Fibroblast of pulmonary artery (primary cell): ENCODE measurements at regions not wholly inside any gene's neighbourhood (a gene's known extent, or its start where the extent isn't known, plus 50 kb on each side); places are given as distances from the start of the nearest gene placed in this dataset.
"Not testable (repeated sequence)": the region's sequence is repeated elsewhere in the genome, so short reads cannot be mapped to it uniquely, and the experiment has no call there.

Experiments
- DNase-seq: peaks from one replicate; pipeline ENCODE4 v3.0.0-alpha.2; 2010; ENCODE audit warnings: low read depth
- H3K4me3 ChIP-seq: replicated peaks from 2 replicates; pipeline ENCODE4 v1.5.1; 2011; ENCODE audit warnings: low read depth, mild to moderate bottlenecking, control low read depth, low read length, moderate library complexity
- TF ChIP-seq, protein P1 (sequence below): IDR thresholded peaks from 2 replicates; pipeline ENCODE4 v1.5.1; 2011; ENCODE audit warnings: mild to moderate bottlenecking, control low read depth, low read length, inconsistent platforms; ENCODE audit errors: missing control alignments

DNA sequence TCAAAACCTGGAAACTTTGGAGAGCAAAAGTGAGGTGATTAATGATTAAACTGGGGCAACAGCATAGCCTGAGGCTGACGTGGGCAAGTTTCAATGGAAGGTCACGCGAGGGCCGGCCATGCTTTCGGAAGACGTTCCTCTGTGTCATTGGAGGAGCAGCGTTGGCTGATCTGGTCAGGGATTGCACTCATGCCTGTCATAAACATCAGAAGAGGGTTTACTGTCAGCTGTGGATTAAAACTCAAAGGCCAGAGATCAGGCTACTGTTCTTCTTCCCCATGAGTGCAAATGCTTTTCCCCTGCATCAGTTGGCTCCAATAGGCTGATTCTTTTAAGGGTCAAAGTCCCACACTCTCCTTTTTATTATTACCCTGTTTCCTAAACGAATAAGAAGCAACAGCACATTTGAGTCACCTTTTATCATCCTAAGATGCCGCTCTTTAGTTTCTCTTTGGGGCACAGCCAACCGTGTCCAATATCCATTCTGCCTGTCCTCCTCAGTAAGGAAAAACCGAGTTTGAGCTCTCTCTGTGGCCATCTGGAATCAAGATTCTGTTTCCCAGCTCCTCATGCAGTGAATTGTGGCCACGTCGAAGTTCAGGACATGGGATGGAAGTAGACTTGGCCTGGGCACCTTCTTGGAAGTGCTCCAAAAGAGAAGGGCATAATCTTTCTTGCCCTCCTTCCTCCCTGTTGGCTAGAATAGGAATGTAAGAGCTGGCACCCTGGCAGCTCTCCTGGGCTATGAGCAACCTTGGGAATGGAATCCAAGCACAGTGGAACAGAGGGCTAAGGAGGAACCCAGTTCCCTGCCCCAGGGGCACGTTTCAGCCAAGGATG, 62.5 kb upstream of the INSIG1 start:
- H3K4me3 ChIP-seq = no peak overlapping the region
- DNase-seq = no peak
- TF ChIP-seq, protein P1, sequence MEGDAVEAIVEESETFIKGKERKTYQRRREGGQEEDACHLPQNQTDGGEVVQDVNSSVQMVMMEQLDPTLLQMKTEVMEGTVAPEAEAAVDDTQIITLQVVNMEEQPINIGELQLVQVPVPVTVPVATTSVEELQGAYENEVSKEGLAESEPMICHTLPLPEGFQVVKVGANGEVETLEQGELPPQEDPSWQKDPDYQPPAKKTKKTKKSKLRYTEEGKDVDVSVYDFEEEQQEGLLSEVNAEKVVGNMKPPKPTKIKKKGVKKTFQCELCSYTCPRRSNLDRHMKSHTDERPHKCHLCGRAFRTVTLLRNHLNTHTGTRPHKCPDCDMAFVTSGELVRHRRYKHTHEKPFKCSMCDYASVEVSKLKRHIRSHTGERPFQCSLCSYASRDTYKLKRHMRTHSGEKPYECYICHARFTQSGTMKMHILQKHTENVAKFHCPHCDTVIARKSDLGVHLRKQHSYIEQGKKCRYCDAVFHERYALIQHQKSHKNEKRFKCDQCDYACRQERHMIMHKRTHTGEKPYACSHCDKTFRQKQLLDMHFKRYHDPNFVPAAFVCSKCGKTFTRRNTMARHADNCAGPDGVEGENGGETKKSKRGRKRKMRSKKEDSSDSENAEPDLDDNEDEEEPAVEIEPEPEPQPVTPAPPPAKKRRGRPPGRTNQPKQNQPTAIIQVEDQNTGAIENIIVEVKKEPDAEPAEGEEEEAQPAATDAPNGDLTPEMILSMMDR = no peak

DNA sequence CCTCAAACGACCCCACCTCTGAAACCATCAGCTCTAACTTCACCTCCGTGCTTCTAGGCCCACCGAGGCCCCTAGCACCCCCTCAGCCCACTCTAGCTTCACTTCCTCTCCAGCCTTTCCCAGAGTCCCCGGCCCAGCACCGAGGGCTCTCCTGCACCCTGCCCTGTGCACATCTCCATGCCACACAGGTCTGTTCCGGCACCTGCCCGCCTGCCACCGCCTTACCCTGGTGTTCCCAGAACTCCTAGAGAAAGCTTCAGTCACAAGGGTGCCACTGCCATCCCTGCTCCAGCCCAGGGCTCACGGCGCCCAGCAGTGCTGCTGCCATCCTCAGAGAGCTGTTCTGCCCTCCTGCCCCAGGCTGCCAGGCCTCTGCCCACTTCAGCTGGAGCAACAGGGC, 61.3 kb upstream of the INSIG1 start:
- no peak overlapping the region for H3K4me3 ChIP-seq
- no peak for DNase-seq
- TF ChIP-seq, protein P1 = no peak

DNA sequence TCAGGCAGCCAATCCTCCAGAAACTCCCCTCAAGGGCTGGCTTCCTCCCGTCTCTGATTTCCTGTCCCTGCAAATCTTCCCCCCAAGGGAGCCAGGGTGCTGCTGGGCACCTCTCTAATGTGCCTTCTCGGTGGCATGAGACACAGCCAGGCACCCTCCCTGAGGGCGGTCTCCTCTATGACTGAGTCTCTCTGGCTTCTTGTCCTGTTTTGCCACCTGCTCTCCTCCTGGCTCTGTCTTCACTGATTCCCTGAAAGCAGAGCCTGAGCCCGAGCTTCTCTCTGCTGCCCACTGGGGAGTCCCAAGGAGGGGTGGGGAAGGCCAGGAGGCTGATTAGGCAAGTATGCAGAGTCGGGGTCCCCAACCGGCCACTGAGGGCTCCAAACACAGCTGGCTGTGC, 60.4 kb upstream of the INSIG1 start:
- no peak for DNase-seq
- H3K4me3 ChIP-seq = no peak overlapping the region
- TF ChIP-seq, protein P1 = no peak

DNA sequence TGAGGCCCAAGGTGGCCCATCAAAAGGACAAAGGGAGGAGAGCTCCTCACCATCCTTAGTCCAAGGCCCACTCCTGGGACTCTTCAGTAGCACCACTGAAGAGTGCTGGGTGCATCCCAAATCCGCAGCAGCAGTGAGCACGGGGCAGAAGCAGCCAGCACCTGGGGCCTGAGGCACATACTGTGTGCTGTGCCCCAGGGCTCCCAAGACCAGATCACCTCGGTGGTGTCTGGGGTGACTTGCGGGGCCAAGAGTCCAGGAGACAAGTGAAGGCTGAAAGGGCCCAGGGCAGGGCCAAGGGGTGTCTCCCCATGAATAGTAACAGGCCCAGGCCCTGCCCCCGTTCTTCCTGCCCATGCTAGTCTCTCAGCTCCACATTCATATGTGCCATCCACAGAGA, 59.9 kb upstream of the INSIG1 start:
- no peak for DNase-seq
- TF ChIP-seq, protein P1 = no peak
- no peak overlapping the region for H3K4me3 ChIP-seq

DNA sequence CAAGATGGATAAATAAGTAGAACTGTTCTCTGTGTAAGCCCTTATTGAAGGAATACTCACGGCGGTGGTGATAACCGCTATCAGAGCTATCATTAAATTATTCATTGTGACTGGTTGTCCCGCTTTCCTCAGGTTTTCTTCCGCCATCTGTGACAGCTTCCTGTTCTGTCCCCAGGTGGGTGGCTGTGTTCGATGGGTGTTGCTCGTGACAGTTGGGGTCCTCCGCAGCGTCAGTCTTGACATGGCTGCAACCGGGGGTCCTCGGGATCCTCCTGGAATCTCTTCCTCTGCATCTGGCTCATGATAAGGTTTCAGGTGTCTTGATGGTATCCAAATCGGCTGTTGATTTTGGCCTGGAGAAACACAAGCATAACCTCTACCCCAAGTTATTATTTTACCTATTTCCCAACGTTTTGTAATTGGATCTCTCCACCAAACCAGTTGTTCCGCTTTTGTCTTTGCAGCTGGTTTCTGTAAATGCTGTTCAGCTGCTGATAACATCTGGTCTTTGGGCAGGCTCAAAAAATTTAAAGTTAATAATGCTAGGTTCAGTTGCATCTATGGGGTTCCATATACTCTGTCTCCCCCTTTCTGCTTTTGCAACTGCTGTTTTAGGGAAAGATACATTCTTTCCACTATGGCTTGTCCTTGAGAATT, 58.1 kb upstream of the INSIG1 start:
- H3K4me3 ChIP-seq, DNase-seq: not testable (repeated sequence)

DNA sequence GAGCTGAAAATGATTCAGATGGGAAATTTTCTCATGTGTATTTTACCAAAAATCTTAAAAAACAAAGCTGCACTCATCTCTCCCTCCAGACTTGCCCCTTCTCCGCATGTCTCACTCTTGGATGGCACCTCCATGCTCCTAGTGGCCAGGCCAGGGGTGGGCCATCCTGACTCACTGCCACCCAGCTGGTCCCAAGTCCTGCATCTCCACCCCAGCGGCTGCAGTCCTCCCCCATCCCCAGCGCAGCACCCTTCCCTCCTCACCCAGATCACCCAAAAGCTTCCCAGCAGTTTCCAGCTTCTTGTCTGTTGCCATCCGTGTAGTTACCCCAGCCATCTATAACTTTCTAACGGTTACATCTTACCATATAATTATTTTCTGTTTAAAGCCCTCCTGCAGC, 53.0 kb upstream of the INSIG1 start:
- TF ChIP-seq, protein P1 = no peak

DNA sequence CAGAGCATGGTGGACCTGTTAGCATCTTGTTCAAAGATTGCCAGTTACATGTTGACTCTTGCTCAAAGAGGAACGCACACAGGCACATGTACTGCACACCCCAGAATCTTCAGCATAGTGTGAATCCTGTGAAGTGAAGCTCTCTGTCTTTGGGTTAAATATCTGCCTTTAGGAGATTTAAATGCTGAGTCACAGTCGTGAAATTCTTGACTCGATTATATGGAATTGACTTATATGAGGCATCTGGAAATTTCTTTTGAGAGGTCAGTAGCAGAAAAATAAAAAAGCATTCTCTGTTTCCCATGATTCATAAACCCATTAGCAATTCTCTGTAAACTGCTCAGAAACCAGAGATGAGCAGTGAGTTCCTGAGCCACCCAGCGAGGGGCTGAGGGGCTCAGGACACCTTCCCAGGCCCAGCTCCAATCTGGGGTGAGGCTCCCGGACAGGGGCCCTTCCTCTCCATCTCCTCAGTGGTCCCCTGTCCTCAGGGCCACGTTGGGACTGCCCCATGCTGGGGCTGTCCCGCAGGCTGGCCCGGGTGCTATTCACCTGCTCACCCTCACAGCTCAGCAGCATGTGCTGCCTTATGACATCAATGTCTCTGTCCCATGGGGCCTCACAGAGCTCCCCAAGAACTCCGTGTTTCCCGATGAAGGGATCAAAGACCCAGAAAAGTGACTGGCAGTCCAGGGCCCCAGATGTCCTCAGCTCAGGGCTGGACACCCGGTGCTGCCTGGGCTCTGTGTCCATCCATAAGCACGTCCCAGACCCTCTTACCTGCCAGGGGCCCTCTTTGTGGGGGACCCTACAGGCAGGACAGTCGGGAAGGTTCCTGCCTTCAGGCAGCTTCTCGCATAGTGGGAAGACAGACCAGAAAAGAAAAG, 50.0 kb upstream of the INSIG1 start:
- H3K4me3 ChIP-seq = no peak overlapping the region
- no peak for DNase-seq
- TF ChIP-seq, protein P1 = no peak

More for the DNA sequence above, 53.0 kb upstream of the INSIG1 start:
- no peak for DNase-seq
- no peak overlapping the region for H3K4me3 ChIP-seq
